T47D (cell line): ENCODE measurements at regions not wholly inside any gene's neighbourhood (a gene's known extent, or its start where the extent isn't known, plus 50 kb on each side); places are given as distances from the start of the nearest gene placed in this dataset.
A peak's percentile ranks its signal among the peaks of the same experiment; 100 is the strongest.

Source experiments
- DNase-seq, 2 experiments: peaks; one replicate each; pipeline versions ENCODE4 v3.0.0 to v3.0.0-alpha.2; 2011 to 2012; ENCODE audit warnings: low read depth in 1 of 2, low spot score in 1 of 2
- JUND ChIP-seq: IDR thresholded peaks from 2 replicates; pipeline ENCODE4 v1.6.1; 2012; ENCODE audit warnings: low read depth
- in situ Hi-C: cut with HindIII; loops from 2 replicates; pipeline ENCODE4 v1.10.0; 2016; ENCODE audit warnings: low sequenced_read_pairs, low pct_unique_long_range_greater_than_20kb

GRCh38 chr10:85535926-85536325 lies 830.7 kb downstream of the GRID1 start:
- in situ Hi-C loops: no loop called here
- no peak for TF ChIP-seq JUND
- no peak for DNase-seq

- no peak for TF ChIP-seq JUND
- in situ Hi-C loops: no loop called here
- peak in 1 of 2 experiments; percentile 60 for DNase-seq
Observed at GRCh38 chr10:85537561-85537960, 829.0 kb downstream of the GRID1 start.

- in situ Hi-C loops: no loop called here
- no peak for DNase-seq
- TF ChIP-seq JUND: no peak
Observed at GRCh38 chr10:85538601-85539000, 828.0 kb downstream of the GRID1 start.

DNA sequence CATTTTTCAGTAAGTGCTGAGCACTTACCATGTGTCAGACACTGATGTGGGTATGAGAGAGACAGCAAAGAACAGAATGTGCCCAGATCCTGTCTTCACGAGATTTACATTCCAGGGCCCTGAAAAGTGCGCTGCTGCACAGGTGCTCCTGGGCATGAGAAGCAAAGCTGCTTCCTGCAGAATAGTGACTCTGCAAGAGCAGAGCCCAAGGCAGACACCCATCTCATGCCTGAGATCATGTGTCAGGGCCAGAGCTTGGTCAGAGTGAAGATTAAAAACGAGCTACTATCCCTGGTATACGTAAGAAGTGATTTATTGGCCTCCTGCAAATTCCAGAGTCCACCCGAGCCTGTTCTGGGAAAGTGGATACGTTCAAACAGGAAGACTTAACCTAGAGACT lies 824.4 kb downstream of the GRID1 start:
- DNase-seq: no peak
- no peak for TF ChIP-seq JUND
- in situ Hi-C loops: no loop called here

DNA sequence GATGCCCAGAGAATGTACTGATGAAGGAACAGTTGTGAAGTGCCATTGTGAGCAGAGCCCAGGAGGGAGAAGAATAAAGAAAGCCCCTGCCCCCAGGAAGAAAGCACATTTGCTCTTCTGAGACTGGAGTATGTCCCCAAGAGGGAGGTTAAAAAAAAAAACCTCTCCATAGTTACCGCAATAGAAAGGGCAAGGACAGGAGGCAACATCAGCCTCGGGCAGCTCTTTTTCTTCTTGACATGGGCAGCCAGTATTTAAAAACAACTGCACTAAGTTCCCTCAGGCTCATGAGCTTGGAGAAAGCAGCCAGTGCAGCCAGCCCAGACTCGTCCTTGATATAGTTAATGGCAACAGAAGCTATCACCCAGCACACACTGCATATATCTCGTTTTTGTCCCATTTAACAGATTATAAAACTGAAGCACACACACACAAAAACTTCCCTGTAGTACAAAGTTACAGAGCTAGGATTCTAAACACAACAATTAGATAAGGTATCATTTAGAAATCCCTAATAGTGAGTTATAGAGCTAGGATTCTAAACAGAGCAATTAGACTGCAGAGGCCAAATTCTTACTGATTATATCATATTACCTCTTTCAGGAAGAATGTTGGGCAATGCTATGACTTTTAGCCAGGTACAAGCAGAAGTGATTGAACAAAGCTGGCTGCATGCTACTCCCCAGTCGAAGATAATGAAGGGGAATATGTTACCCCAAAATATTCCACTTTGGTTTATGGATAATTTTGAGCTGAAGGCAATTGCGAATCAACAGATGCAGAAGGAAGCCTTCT lies 823.5 kb downstream of the GRID1 start:
- no peak for TF ChIP-seq JUND
- in situ Hi-C loops: no loop called here
- DNase-seq: no peak

DNA sequence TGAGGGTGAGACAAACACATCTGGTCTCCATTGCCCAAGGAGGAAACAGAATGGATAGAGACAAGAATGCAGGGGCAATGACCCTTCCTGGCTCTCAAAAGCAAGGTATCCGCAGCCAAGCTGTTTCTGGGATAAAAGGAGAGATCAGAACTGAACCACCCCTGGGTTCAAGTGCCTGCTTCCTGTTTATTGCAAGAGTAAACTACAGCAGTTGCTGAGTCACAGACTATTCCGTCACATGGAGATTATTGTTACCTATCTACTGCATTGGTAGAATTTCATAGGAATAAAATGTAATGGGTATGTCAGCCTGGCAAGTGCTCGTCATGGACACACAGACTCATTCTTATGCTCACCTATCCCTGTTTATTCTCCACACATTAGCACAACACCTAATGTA lies 821.6 kb downstream of the GRID1 start:
- no peak for DNase-seq
- in situ Hi-C loops: no loop called here
- TF ChIP-seq JUND: no peak

DNA sequence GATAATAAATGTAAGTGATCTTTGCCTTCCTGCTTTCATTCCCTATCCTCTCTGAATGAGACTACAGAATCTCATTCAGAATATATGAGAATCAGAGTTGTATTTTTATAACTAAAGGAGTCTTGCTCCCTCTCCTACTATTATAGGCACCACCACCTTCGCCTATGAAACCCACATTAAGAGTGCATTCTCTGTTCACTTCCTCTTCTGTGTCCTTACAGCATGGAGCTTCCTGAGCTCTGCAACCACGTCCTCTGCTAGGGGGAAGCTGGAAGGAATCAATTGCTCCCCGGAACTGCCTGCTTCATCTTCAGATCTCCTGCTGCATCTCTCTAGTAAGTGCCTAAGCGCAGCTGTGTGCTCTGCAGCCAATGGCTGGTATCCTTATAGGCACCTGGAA lies 820.7 kb downstream of the GRID1 start:
- in situ Hi-C loops: no loop called here
- DNase-seq: no peak
- TF ChIP-seq JUND: no peak

- in situ Hi-C loops: no loop called here
- peak in 1 of 2 experiments; percentile 9 for DNase-seq
- no peak for TF ChIP-seq JUND
Observed at GRCh38 chr10:85547460-85548023, 819.1 kb downstream of the GRID1 start.

DNA sequence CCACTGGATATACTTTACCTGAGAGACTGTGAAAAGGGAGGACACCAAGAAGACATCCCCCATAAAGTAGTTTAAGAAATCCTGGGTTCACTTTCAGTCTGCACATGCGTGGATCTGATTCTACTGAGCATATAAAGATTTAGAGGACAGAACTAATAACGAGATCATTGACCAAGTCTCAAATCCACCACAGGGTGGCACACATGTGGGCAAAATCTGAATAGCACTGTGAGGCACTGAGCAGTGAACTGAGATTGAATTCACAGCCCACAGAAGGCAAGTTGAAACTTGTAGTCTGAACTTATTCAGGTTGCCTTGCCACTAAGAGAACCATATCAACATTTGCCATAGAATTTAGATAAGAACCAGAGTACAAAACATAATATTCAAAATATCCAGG lies 818.6 kb downstream of the GRID1 start:
- in situ Hi-C loops: no loop called here
- TF ChIP-seq JUND: no peak
- DNase-seq: peak; percentile 54 to 84
